OCI-LY7 (cell line): ENCODE measurements at regions not wholly inside any gene's neighbourhood (a gene's known extent, or its start where the extent isn't known, plus 50 kb on each side); places are given as distances from the start of the nearest gene placed in this dataset.

Source experiments
- CTCF ChIP-seq: fragments of 200-600 bp; sonication (generic); conservative IDR thresholded peaks from 2 replicates; pipeline ENCODE4 v1.5.1; 2014; ENCODE audit warnings: mild to moderate bottlenecking, antibody characterized with exemption, low read length, moderate library complexity, mixed read lengths
- EZH2phosphoT487 ChIP-seq: fragments of 200-600 bp; sonication (generic); IDR thresholded peaks from 2 replicates; pipeline ENCODE4 v1.6.1; 2018; ENCODE audit warnings: low read depth, borderline replicate concordance, mild to moderate bottlenecking, mixed run types, antibody characterized with exemption, low read length, moderate library complexity, mixed read lengths

GRCh38 chr2:226680719-226681118, 118.9 kb downstream of the IRS1 start:
- no peak for TF ChIP-seq CTCF
- no peak for TF ChIP-seq EZH2phosphoT487
